ENCODE measurements at regions not wholly inside any gene's neighbourhood (a gene's known extent, or its start where the extent isn't known, plus 50 kb on each side); places are given as distances from the start of the nearest gene placed in this dataset.
"Not testable (repeated sequence)": the region's sequence is repeated elsewhere in the genome, so short reads cannot be mapped to it uniquely, and the experiment has no call there.

DNA sequence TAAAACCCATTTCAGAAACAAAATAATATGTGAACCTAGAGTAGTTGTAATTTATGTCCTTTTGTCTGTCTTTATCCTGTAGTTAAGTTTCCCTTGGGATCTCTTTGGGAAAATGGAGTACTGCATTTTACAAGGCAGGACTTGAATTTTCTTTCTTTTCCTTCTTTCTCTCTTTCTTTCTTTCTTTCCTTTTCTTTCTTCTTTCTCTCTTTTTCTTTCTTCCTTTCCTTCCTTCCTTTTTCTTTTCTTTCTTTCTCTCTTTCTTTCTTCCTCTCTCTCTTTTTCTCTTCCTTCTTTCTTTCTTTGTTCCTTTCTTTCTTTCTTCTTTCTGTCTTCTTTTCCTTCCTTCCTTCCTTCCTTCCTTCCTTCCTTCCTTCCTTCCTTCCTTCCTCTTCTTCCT is 126.6 kb upstream of the NOTCH2NLA start:
- not testable (repeated sequence) for H3K4me2 ChIP-seq (ENCODE audit: insufficient read depth, low read length); H3K36me3 ChIP-seq (ENCODE audit: insufficient read depth, low read length); H3K27ac ChIP-seq (ENCODE audit: low read depth, low read length); H3K4me1 ChIP-seq (ENCODE audit: insufficient read depth, low read length); H3K79me2 ChIP-seq (ENCODE audit: insufficient read depth, low read length); H3K4me3 ChIP-seq (ENCODE audit: insufficient read depth, low read length); H2AFZ ChIP-seq (ENCODE audit: low read length); H3K9me3 ChIP-seq (ENCODE audit: low read depth, low read length); H3K27me3 ChIP-seq (ENCODE audit: insufficient read depth, low read length); DNase-seq (ENCODE audit: insufficient read length, low spot score, missing footprints); H4K20me1 ChIP-seq (ENCODE audit: insufficient read depth, low read length)

DNA sequence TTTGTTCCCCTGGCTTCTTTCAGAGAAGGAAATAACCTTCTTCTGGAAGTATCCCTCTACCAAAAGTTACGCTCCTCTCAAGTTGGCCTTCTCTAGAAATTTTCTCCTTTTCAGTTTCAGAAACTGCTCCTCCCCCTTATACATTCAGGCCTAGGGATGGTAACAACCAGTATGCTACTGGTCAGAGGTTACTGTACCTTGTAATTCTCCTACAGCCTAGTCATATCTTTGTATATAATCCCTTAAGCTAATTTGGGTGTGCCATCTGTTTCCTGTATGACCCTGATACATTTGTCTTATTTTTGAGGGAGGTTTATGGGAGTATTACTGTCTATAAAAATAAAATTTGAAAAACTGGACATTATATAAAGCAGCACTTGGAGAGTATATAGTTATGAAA is 98.0 kb upstream of the NOTCH2NLA start:
- not testable (repeated sequence) for H2AFZ ChIP-seq (ENCODE audit: low read length); DNase-seq (ENCODE audit: insufficient read length, low spot score, missing footprints); H4K20me1 ChIP-seq (ENCODE audit: insufficient read depth, low read length); H3K4me1 ChIP-seq (ENCODE audit: insufficient read depth, low read length); H3K79me2 ChIP-seq (ENCODE audit: insufficient read depth, low read length); H3K36me3 ChIP-seq (ENCODE audit: insufficient read depth, low read length); H3K4me3 ChIP-seq (ENCODE audit: insufficient read depth, low read length); H3K27ac ChIP-seq (ENCODE audit: low read depth, low read length); H3K9me3 ChIP-seq (ENCODE audit: low read depth, low read length); H3K4me2 ChIP-seq (ENCODE audit: insufficient read depth, low read length); H3K27me3 ChIP-seq (ENCODE audit: insufficient read depth, low read length)

DNA sequence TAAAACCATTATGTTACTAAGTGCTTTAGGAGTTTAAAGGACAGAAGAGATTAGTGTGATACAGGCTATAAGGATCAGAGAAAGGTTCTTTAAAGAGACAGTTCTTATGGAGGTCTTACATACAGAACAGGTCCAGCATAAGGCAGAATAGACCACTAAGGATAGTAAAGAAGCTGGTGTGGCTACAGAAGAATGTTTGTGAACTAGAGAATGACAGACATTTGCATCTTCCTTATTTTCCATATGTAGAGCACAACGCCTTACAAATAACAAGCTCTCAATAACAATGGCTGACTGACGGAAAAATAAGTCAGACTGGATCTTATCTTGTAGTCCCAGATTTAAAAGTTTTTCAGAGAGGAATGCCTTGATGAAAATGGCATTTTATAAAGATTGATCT is 95.6 kb upstream of the NOTCH2NLA start:
- not testable (repeated sequence) for H3K4me2 ChIP-seq (ENCODE audit: insufficient read depth, low read length); DNase-seq (ENCODE audit: insufficient read length, low spot score, missing footprints); H3K4me1 ChIP-seq (ENCODE audit: insufficient read depth, low read length); H3K4me3 ChIP-seq (ENCODE audit: insufficient read depth, low read length); H3K79me2 ChIP-seq (ENCODE audit: insufficient read depth, low read length); H3K27me3 ChIP-seq (ENCODE audit: insufficient read depth, low read length); H2AFZ ChIP-seq (ENCODE audit: low read length); H3K27ac ChIP-seq (ENCODE audit: low read depth, low read length); H3K9me3 ChIP-seq (ENCODE audit: low read depth, low read length); H3K36me3 ChIP-seq (ENCODE audit: insufficient read depth, low read length); H4K20me1 ChIP-seq (ENCODE audit: insufficient read depth, low read length)

DNA sequence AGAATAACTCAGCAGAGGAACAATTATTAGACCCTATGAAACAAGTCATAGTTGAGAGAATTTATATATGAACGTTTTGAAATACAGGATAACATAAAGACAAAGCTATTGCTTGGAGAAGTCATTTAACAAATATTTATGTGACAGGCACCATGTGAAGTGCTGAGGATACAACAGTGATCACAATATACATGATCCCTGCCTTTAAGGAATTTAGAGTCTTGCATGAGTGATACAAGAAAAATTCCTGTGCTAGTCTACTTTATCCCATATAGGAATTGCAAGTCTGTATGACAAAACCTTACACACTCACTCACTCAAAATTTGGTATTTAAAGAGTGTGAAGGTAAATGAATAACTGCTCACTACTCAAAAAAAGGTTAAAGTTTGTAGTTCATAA is 94.5 kb upstream of the NOTCH2NLA start:
- H2AFZ ChIP-seq (ENCODE audit: low read length); H4K20me1 ChIP-seq (ENCODE audit: insufficient read depth, low read length); DNase-seq (ENCODE audit: insufficient read length, low spot score, missing footprints); H3K4me3 ChIP-seq (ENCODE audit: insufficient read depth, low read length); H3K4me1 ChIP-seq (ENCODE audit: insufficient read depth, low read length); H3K4me2 ChIP-seq (ENCODE audit: insufficient read depth, low read length); H3K9me3 ChIP-seq (ENCODE audit: low read depth, low read length); H3K36me3 ChIP-seq (ENCODE audit: insufficient read depth, low read length); H3K27me3 ChIP-seq (ENCODE audit: insufficient read depth, low read length); H3K79me2 ChIP-seq (ENCODE audit: insufficient read depth, low read length): not testable (repeated sequence)
- H3K27ac ChIP-seq (ENCODE audit: low read depth, low read length): peak overlapping the region; percentile 58

DNA sequence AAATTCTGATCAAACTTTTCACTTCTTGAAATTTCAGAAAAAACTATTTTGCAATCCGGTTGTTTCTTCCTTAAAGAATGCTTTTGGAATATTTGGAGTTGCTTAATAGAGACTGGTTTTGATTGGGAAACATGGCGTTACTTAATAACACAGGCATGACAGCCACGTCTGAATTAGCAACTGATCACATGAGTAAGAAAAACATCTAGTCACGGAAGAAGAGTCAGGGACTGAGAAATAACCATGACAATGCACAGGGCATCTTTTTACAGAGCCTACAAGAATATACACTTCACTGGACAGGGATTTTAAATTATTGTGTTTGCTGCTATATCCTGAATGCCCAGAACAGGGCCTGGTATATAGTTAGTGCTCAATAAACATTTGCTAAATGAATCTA is 94.1 kb upstream of the NOTCH2NLA start:
- H3K4me3 ChIP-seq (ENCODE audit: insufficient read depth, low read length); H3K79me2 ChIP-seq (ENCODE audit: insufficient read depth, low read length); H3K27ac ChIP-seq (ENCODE audit: low read depth, low read length); H3K4me2 ChIP-seq (ENCODE audit: insufficient read depth, low read length); H2AFZ ChIP-seq (ENCODE audit: low read length); H3K27me3 ChIP-seq (ENCODE audit: insufficient read depth, low read length); H3K9me3 ChIP-seq (ENCODE audit: low read depth, low read length); H4K20me1 ChIP-seq (ENCODE audit: insufficient read depth, low read length); H3K4me1 ChIP-seq (ENCODE audit: insufficient read depth, low read length); H3K36me3 ChIP-seq (ENCODE audit: insufficient read depth, low read length); DNase-seq (ENCODE audit: insufficient read length, low spot score, missing footprints): not testable (repeated sequence)

DNA sequence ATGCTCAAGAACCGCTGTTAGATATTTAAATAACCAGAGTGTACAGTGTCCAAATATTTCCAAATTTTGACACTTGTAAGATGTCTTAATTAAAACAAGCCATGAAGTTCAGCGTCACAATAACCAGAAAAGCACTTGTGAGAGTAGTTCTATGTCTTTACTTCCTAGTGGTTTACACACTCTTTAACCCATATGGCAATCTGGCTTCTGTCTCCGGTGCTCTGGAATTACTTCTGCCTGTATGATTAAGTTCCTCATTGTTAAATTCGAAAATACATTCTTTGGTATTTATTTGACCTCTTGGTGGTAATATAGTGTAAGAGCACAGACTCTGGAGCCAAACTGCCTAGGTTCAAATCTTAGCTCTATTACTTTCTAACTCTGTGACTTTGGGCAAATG is 89.9 kb upstream of the NOTCH2NLA start:
- H3K4me3 ChIP-seq (ENCODE audit: insufficient read depth, low read length); H3K36me3 ChIP-seq (ENCODE audit: insufficient read depth, low read length); H2AFZ ChIP-seq (ENCODE audit: low read length); H3K27me3 ChIP-seq (ENCODE audit: insufficient read depth, low read length); H3K4me2 ChIP-seq (ENCODE audit: insufficient read depth, low read length); DNase-seq (ENCODE audit: insufficient read length, low spot score, missing footprints); H3K9me3 ChIP-seq (ENCODE audit: low read depth, low read length); H4K20me1 ChIP-seq (ENCODE audit: insufficient read depth, low read length); H3K79me2 ChIP-seq (ENCODE audit: insufficient read depth, low read length); H3K4me1 ChIP-seq (ENCODE audit: insufficient read depth, low read length); H3K27ac ChIP-seq (ENCODE audit: low read depth, low read length): not testable (repeated sequence)

DNA sequence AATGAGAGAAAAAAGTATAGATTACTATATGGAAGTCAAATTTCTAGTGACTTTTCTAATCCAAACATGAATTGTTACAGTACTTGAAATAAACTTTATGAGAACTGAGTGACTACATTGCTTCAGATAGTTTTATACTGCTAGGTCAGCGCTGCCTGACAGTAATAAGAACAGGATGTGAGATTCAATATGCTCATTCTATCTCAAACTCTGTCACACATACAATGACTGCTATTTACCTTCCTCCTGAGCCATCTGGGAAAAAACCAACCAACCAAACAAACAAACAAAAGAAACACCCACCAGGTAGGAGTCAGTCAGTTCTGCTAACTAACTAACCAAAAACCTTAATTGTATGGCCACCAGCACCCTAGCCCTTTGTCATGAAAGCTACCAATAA is 89.0 kb upstream of the NOTCH2NLA start:
- not testable (repeated sequence) for H3K4me3 ChIP-seq (ENCODE audit: insufficient read depth, low read length); H2AFZ ChIP-seq (ENCODE audit: low read length); H3K79me2 ChIP-seq (ENCODE audit: insufficient read depth, low read length); H3K4me1 ChIP-seq (ENCODE audit: insufficient read depth, low read length); H3K9me3 ChIP-seq (ENCODE audit: low read depth, low read length); DNase-seq (ENCODE audit: insufficient read length, low spot score, missing footprints); H3K27ac ChIP-seq (ENCODE audit: low read depth, low read length); H3K27me3 ChIP-seq (ENCODE audit: insufficient read depth, low read length); H3K36me3 ChIP-seq (ENCODE audit: insufficient read depth, low read length); H3K4me2 ChIP-seq (ENCODE audit: insufficient read depth, low read length); H4K20me1 ChIP-seq (ENCODE audit: insufficient read depth, low read length)

DNA sequence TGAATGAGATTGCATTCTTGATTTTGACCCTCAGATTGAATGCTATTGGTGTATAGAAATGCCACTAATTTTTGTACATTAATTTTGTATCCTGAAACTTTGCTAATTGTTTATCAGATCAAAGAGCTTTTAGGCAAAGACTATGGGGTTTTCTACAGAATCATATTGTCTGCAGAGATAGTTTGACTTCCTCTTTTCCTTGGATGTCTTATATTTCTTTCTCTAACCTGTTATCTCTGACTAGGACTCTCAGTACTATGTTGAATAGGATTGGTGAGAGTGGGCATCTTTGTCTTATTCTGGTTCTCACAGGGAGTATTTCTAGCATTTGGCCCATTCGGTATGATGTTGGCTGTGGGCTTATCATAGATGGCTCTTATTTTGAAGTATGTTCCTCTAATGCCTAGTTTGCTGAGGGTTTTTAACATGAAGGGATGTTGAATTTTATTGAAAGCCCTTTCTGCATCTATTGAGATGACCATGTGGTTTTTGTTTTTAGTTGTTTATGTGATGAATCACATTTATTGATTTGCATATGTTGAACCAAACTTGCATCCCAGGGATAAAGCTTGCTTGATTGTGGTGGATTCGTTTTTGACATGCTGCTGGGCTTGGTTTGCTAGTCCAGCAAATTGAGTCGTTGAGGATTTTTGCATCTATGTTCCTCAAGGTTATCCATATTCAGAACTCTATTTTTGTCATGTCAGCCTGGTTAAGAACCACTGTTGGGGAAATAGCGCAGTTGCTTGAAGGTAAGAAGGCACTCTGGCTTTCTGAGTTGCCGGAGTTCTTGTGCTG is 85.8 kb upstream of the NOTCH2NLA start:
- DNase-seq (ENCODE audit: insufficient read length, low spot score, missing footprints); H2AFZ ChIP-seq (ENCODE audit: low read length); H3K4me3 ChIP-seq (ENCODE audit: insufficient read depth, low read length); H3K79me2 ChIP-seq (ENCODE audit: insufficient read depth, low read length); H4K20me1 ChIP-seq (ENCODE audit: insufficient read depth, low read length); H3K4me2 ChIP-seq (ENCODE audit: insufficient read depth, low read length); H3K27me3 ChIP-seq (ENCODE audit: insufficient read depth, low read length); H3K4me1 ChIP-seq (ENCODE audit: insufficient read depth, low read length); H3K36me3 ChIP-seq (ENCODE audit: insufficient read depth, low read length); H3K27ac ChIP-seq (ENCODE audit: low read depth, low read length); H3K9me3 ChIP-seq (ENCODE audit: low read depth, low read length): not testable (repeated sequence)

DNA sequence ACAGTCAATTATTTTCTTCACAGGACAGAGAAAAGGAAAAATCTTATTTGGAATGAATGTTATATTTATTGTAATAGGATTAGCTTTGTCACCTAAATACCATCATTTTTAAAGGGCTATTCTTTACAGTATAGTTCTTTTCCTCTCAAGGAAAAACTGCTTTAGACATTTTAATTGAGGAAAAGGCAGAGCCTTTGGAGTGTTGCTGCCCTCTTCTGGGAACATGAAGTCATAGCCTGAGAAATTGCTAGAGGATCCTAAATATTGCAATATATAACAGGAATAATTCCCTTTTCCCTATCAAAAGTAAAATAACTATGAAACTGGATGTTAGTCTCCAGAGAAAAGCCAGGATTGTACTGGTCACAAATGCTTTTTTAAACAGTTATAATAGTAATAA is 81.8 kb upstream of the NOTCH2NLA start:
- H3K4me3 ChIP-seq (ENCODE audit: insufficient read depth, low read length); H3K79me2 ChIP-seq (ENCODE audit: insufficient read depth, low read length); H4K20me1 ChIP-seq (ENCODE audit: insufficient read depth, low read length); H3K27me3 ChIP-seq (ENCODE audit: insufficient read depth, low read length); H3K27ac ChIP-seq (ENCODE audit: low read depth, low read length); H2AFZ ChIP-seq (ENCODE audit: low read length); H3K36me3 ChIP-seq (ENCODE audit: insufficient read depth, low read length); DNase-seq (ENCODE audit: insufficient read length, low spot score, missing footprints); H3K9me3 ChIP-seq (ENCODE audit: low read depth, low read length); H3K4me2 ChIP-seq (ENCODE audit: insufficient read depth, low read length); H3K4me1 ChIP-seq (ENCODE audit: insufficient read depth, low read length): not testable (repeated sequence)
